ENCODE measurements at regions not wholly inside any gene's neighbourhood (a gene's known extent, or its start where the extent isn't known, plus 50 kb on each side); places are given as distances from the start of the nearest gene placed in this dataset.

GRCh38 chr5:158414780-158415179 is 555.8 kb upstream of the CLINT1 start:
- no peak overlapping the region for H3K4me3 ChIP-seq (ENCODE audit: low read depth, low read length)
- no peak for TF ChIP-seq CTCF (IDR thresholded peaks at IDR 0.05; ENCODE audit: low read depth, low read length, missing control alignments)
- no peak for DNase-seq (ENCODE audit: low read depth)

GRCh38 chr5:158414333-158414762 is 555.4 kb upstream of the CLINT1 start:
- no peak overlapping the region for H3K4me3 ChIP-seq (ENCODE audit: low read depth, low read length)
- TF ChIP-seq CTCF (IDR thresholded peaks at IDR 0.05; ENCODE audit: low read depth, low read length, missing control alignments): no peak
- DNase-seq (ENCODE audit: low read depth): no peak

GRCh38 chr5:158413122-158413680 is 554.3 kb upstream of the CLINT1 start:
- no peak for DNase-seq (ENCODE audit: low read depth)
- no peak overlapping the region for H3K4me3 ChIP-seq (ENCODE audit: low read depth, low read length)
- TF ChIP-seq CTCF (IDR thresholded peaks at IDR 0.05; ENCODE audit: low read depth, low read length, missing control alignments): no peak

GRCh38 chr5:158410976-158411375 is 552.0 kb upstream of the CLINT1 start:
- H3K4me3 ChIP-seq (ENCODE audit: low read depth, low read length): no peak overlapping the region
- DNase-seq (ENCODE audit: low read depth): no peak
- TF ChIP-seq CTCF (IDR thresholded peaks at IDR 0.05; ENCODE audit: low read depth, low read length, missing control alignments): no peak

- TF ChIP-seq CTCF (IDR thresholded peaks at IDR 0.05; ENCODE audit: low read depth, low read length, missing control alignments): no peak
Observed at GRCh38 chr5:158409507-158409906, 550.6 kb upstream of the CLINT1 start.

GRCh38 chr5:158407824-158408195 is 548.9 kb upstream of the CLINT1 start:
- H3K4me3 ChIP-seq (ENCODE audit: low read depth, low read length): no peak overlapping the region
- DNase-seq (ENCODE audit: low read depth): no peak
- TF ChIP-seq CTCF (IDR thresholded peaks at IDR 0.05; ENCODE audit: low read depth, low read length, missing control alignments): no peak

More at GRCh38 chr5:158409507-158409906, 550.6 kb upstream of the CLINT1 start:
- DNase-seq (ENCODE audit: low read depth): no peak
- H3K4me3 ChIP-seq (ENCODE audit: low read depth, low read length): no peak overlapping the region

Data from GM12864 (cell line).